ENCODE measurements at regions not wholly inside any gene's neighbourhood (a gene's known extent, or its start where the extent isn't known, plus 50 kb on each side); places are given as distances from the start of the nearest gene placed in this dataset.

GRCh38 chr5:44225231-44226160, 163.7 kb downstream of the FGF10 start:
- H3K4me3 ChIP-seq (ENCODE audit: low read depth, low read length) = no peak overlapping the region
- TF ChIP-seq CTCF (IDR thresholded peaks at IDR 0.05; ENCODE audit: low read depth, low read length) = no peak
- no peak for DNase-seq (ENCODE audit: low read depth, low spot score)
- in situ Hi-C loops (cut with HindIII; ENCODE audit: low sequenced_read_pairs) = no loop called here

GRCh38 chr5:44199408-44199807, 189.8 kb downstream of the FGF10 start:
- DNase-seq (ENCODE audit: low read depth, low spot score) = no peak
- in situ Hi-C loops (cut with HindIII; ENCODE audit: low sequenced_read_pairs) = no loop called here
- no peak for TF ChIP-seq CTCF (IDR thresholded peaks at IDR 0.05; ENCODE audit: low read depth, low read length)
- no peak overlapping the region for H3K4me3 ChIP-seq (ENCODE audit: low read depth, low read length)

- DNase-seq (ENCODE audit: low read depth, low spot score) = no peak
- no peak for TF ChIP-seq CTCF (IDR thresholded peaks at IDR 0.05; ENCODE audit: low read depth, low read length)
- in situ Hi-C loops (cut with HindIII; ENCODE audit: low sequenced_read_pairs) = no loop called here
- no peak overlapping the region for H3K4me3 ChIP-seq (ENCODE audit: low read depth, low read length)
These were observed 200.0 kb downstream of the FGF10 start for GRCh38 chr5:44189255-44189654.

- in situ Hi-C loops (cut with HindIII; ENCODE audit: low sequenced_read_pairs) = no loop called here
- no peak for DNase-seq (ENCODE audit: low read depth, low spot score)
- no peak overlapping the region for H3K4me3 ChIP-seq (ENCODE audit: low read depth, low read length)
- TF ChIP-seq CTCF (IDR thresholded peaks at IDR 0.05; ENCODE audit: low read depth, low read length) = no peak
These were observed 201.2 kb downstream of the FGF10 start for GRCh38 chr5:44187973-44188372.

GRCh38 chr5:44183753-44184152, 205.5 kb downstream of the FGF10 start:
- in situ Hi-C loops (cut with HindIII; ENCODE audit: low sequenced_read_pairs) = no loop called here
- no peak overlapping the region for H3K4me3 ChIP-seq (ENCODE audit: low read depth, low read length)
- TF ChIP-seq CTCF (IDR thresholded peaks at IDR 0.05; ENCODE audit: low read depth, low read length) = no peak

GRCh38 chr5:44183312-44183711, 205.9 kb downstream of the FGF10 start:
- in situ Hi-C loops (cut with HindIII; ENCODE audit: low sequenced_read_pairs) = no loop called here
- DNase-seq (ENCODE audit: low read depth, low spot score) = no peak
- TF ChIP-seq CTCF (IDR thresholded peaks at IDR 0.05; ENCODE audit: low read depth, low read length) = no peak
- H3K4me3 ChIP-seq (ENCODE audit: low read depth, low read length) = no peak overlapping the region

More at GRCh38 chr5:44183753-44184152, 205.5 kb downstream of the FGF10 start:
- no peak for DNase-seq (ENCODE audit: low read depth, low spot score)

All from astrocyte of the spinal cord (primary cell).